ENCODE measurements at regions not wholly inside any gene's neighbourhood (a gene's known extent, or its start where the extent isn't known, plus 50 kb on each side); places are given as distances from the start of the nearest gene placed in this dataset.
A peak's percentile ranks its signal among the peaks of the same experiment; 100 is the strongest.

DNA sequence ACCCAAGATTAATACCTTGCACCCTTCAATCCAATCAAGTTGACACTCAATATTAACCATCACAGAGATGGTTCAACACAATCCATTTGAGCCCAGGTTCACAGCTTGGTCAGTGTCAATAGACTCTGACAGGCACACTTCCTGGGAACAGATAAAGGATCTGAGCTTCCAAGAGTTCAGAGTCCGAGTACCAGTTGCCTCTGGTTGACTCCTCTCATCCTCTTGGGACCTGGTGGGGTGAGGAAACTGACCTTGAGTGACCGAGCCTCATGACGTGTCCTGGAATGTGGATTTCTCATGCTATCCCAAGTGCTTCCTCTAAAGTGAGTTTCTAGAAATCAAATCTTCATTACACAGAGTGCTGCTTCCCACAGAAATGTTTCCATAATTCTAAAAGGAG is 162.0 kb downstream of the CYP26A1 start:
- whole genome bisulfite sequencing, 2 donors, result 58 to 73% methylated on average over 3 of the region's 3 CpGs
- no peak overlapping the region for H3K27ac ChIP-seq
- no peak for DNase-seq
- H3K36me3 ChIP-seq, result no peaks in the 10 kb centered on the region
- no peak for ATAC-seq (ENCODE audit: low FRiP score in 2 of 2)
- H3K27me3 ChIP-seq, result no peaks in the 10 kb centered on the region
- no peaks in the 10 kb centered on the region for H3K9me3 ChIP-seq
- TF ChIP-seq, protein P1, sequence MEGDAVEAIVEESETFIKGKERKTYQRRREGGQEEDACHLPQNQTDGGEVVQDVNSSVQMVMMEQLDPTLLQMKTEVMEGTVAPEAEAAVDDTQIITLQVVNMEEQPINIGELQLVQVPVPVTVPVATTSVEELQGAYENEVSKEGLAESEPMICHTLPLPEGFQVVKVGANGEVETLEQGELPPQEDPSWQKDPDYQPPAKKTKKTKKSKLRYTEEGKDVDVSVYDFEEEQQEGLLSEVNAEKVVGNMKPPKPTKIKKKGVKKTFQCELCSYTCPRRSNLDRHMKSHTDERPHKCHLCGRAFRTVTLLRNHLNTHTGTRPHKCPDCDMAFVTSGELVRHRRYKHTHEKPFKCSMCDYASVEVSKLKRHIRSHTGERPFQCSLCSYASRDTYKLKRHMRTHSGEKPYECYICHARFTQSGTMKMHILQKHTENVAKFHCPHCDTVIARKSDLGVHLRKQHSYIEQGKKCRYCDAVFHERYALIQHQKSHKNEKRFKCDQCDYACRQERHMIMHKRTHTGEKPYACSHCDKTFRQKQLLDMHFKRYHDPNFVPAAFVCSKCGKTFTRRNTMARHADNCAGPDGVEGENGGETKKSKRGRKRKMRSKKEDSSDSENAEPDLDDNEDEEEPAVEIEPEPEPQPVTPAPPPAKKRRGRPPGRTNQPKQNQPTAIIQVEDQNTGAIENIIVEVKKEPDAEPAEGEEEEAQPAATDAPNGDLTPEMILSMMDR (IDR thresholded peaks at IDR 0.05), result no peak
- TF ChIP-seq POLR2AphosphoS5 (IDR thresholded peaks at IDR 0.05), result no peak
- no peak for TF ChIP-seq EP300 (IDR thresholded peaks at IDR 0.05)
- TF ChIP-seq POLR2A (IDR thresholded peaks at IDR 0.05), result no peak
- H3K4me3 ChIP-seq, result no peak overlapping the region
- H3K4me1 ChIP-seq, result no peaks in the 10 kb centered on the region

DNA sequence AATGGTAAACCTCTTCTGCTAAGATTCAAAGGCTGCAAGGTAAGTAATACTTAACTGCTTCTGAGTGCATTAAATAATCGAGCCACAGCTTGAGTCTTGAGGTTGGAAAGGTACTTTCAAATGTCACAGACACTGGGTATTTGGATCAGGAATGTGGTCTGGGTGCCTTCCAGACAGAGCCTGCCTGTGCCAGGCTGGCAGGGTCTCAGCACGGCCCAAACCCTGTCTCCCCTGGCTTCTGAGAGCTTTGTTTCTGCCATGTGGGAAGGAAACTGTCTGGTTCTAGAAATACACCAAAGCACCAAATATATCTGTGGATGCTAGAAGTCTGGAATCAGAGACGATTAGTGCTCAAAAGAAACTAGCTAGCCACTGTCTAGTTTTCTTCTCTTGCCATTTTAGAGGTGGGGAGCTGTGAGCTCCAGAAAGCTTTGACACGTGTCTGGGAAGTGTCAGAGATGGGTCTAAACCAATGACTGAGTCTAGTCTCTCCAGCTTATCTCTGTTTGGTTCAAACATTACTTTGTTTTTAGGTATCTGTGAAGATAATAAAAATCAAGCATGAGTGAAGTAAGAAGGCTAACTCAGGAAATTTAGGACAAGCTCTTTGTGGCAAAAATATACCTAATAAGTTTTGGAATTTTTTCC is 162.8 kb downstream of the CYP26A1 start:
- Histone ChIP-seq H3K27me3 (no peaks in the 10 kb centered on the region), H3K27ac (no peak overlapping the region), H3K4me3 (no peak overlapping the region), H3K36me3 (no peaks in the 10 kb centered on the region), H3K4me1 (no peaks in the 10 kb centered on the region), H3K9me3 (no peaks in the 10 kb centered on the region)
- ATAC-seq (ENCODE audit: low FRiP score in 2 of 2) (no peak), DNase-seq (no peak)
- TF ChIP-seq POLR2A (IDR thresholded peaks at IDR 0.05) (no peak), POLR2AphosphoS5 (IDR thresholded peaks at IDR 0.05) (no peak), EP300 (IDR thresholded peaks at IDR 0.05) (no peak)
- TF ChIP-seq, protein P1 (IDR thresholded peaks at IDR 0.05), result no peak
- WGBS, 2 donors, result 62 to 64% methylated on average over 3 to 4 of the region's 4 CpGs

DNA sequence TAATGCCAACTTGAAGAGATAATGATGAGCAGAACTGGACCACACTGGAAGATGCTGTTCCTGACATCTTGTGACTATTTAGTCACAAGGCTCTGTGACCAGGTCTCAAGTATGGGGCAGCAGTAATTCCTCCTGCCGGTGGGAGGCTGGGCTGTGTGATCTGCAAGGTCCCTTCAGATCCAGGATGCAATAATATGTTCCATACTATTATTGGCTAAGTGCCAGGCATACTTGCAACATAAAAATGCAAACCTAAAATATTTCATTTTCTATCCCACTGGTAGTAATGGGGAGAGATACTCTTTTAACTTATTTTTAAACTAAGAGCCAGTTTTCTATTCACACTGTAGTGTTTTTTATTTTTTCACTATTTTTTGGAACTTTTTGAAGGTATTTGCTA is 171.5 kb downstream of the CYP26A1 start:
- Histone ChIP-seq H3K4me1 (no peaks in the 10 kb centered on the region), H3K36me3 (no peaks in the 10 kb centered on the region), H3K27ac (no peak overlapping the region), H3K27me3 (no peaks in the 10 kb centered on the region), H3K4me3 (no peak overlapping the region), H3K9me3 (no peaks in the 10 kb centered on the region)
- DNase-seq, result no peak
- TF ChIP-seq POLR2A (IDR thresholded peaks at IDR 0.05) (no peak), POLR2AphosphoS5 (IDR thresholded peaks at IDR 0.05) (no peak), EP300 (IDR thresholded peaks at IDR 0.05) (no peak)
- TF ChIP-seq, protein P1 (IDR thresholded peaks at IDR 0.05), result no peak
- 31 to 50% methylated on average over 1 of the region's 1 CpG for WGBS, 2 donors
- ATAC-seq (ENCODE audit: low FRiP score in 2 of 2), result no peak

DNA sequence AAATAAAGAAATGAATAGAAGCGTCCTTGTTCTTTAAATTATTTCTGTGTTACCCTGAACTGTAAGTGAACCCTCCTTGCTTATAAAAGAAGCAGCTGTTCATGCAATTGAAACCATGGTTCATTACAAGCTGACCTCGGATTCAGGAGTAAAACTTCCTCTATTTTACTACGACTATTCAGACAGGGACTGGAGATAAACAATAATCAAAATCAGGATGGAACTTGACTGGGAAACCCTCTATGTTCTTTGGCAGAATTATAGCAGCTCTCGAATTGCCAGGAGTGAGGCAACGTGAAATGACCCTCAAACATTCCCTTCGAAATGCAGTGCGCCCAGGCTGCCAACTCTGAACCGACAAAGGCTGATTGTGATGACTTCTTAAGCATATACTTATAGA is 172.1 kb downstream of the CYP26A1 start:
- Histone ChIP-seq H3K36me3 (no peaks in the 10 kb centered on the region), H3K4me1 (no peaks in the 10 kb centered on the region), H3K9me3 (no peaks in the 10 kb centered on the region), H3K27ac (no peak overlapping the region), H3K4me3 (no peak overlapping the region), H3K27me3 (no peaks in the 10 kb centered on the region)
- TF ChIP-seq EP300 (IDR thresholded peaks at IDR 0.05), result no peak
- TF ChIP-seq, protein P1 (IDR thresholded peaks at IDR 0.05), result no peak
- no peak for TF ChIP-seq POLR2AphosphoS5 (IDR thresholded peaks at IDR 0.05)
- TF ChIP-seq POLR2A (IDR thresholded peaks at IDR 0.05), result no peak
- WGBS, 2 donors, result 41 to 42% methylated on average over 8 of the region's 8 CpGs
- ATAC-seq (ENCODE audit: low FRiP score in 2 of 2) (no peak), DNase-seq (no peak)

DNA sequence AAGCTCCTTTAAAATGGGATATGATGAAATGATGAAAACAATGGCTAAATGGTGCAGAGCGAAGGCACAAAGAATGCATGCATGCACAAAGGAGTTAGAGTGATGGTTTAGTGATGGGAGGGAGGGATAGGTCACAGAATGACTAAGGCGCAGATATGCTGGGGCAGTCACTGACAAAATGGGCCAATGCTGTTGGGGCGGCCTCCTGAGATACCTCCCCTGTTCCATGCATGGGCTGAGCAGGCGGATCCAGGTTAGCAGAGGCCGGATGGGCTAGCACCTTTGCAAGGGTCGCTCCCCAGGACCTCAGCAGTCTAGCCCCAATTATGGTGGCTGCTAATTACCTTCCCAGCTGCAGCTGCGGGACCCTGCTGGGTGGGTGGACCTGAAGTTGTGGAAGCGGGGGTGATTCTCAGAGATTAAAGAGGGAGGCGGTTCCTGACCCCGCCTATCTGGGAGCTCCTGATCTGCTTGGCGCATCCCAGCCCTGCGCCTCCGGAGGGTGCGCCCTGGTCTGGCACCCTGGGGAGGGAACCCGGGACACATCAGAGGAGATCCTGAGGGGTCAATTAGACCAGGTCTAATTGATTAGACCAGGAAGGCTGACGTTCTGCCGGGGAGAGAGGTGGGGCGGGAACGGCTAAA is 175.0 kb downstream of the CYP26A1 start:
- DNase-seq, result peak in 1 of 2 donors; percentile 43
- no peak for ATAC-seq (ENCODE audit: low FRiP score in 2 of 2)
- TF ChIP-seq POLR2AphosphoS5 (IDR thresholded peaks at IDR 0.05), result no peak
- Histone ChIP-seq H3K9me3 (no peaks in the 10 kb centered on the region), H3K27me3 (no peaks in the 10 kb centered on the region), H3K27ac (no peak overlapping the region), H3K4me3 (no peak overlapping the region), H3K36me3 (no peaks in the 10 kb centered on the region), H3K4me1 (no peaks in the 10 kb centered on the region)
- WGBS, 2 donors, result 82 to 84% methylated on average over 12 to 19 of the region's 19 CpGs

Data from upper lobe of left lung (tissue), 6 donors.